ENCODE measurements at regions not wholly inside any gene's neighbourhood (a gene's known extent, or its start where the extent isn't known, plus 50 kb on each side); places are given as distances from the start of the nearest gene placed in this dataset.

DNA sequence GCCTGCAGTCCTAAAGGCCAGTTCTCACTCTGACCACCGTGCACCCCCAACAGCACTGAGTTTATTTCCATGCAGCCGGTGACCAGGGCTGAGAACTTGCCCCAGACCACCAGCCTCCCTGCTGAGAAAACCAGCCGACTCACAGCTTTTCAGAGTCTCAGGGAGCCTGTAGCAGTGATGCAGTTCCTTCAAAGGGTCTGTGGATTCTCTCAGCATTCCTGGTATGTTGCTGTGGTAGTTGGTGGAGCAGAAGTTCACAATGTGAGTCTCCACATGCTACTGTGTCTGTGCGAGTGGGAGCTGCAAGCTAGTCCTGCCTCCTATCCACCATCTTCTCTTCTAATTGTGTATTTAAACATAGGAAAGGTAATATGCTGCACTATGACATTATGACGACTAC lies 254.9 kb upstream of the KLF12 start:
- H3K9me3 Mint-ChIP-seq, result no peaks in the 10 kb centered on the region
- ChIA-PET CTCF (no interaction called here), POLR2A (no interaction called here)
- no peaks in the 10 kb centered on the region for H3K27me3 Mint-ChIP-seq
- H3K36me3 Mint-ChIP-seq (ENCODE audit: low read depth), result peaks cover 4% of the 10 kb centered on the region
- DNase-seq, result no peak
- H3K27ac Mint-ChIP-seq, result no peak overlapping the region
- no peak overlapping the region for H3K4me3 Mint-ChIP-seq
- H3K4me1 Mint-ChIP-seq, result no peaks in the 10 kb centered on the region

DNA sequence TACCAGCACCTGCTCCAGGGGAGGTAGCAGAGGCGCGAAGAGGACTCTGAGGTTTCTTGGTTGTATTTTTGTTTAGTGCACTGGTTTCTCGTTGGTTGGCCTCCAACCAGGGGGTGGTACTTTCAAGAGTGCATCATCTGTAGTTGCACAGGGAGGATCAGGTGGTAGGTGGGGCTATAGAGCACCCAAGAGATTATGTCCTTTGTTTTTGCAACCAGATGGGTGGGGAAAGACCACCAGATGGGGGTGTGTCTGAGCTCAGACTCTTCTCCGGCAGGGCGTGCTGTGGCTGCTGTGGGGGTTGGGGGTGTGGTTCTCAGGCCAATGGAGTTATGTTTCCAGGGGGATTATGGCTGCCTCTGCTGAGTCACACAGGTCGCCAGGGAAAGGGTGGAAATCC lies 254.4 kb upstream of the KLF12 start:
- POLR2A ChIA-PET, result no interaction called here
- no peak overlapping the region for H3K4me3 Mint-ChIP-seq
- H3K27ac Mint-ChIP-seq, result no peak overlapping the region

DNA sequence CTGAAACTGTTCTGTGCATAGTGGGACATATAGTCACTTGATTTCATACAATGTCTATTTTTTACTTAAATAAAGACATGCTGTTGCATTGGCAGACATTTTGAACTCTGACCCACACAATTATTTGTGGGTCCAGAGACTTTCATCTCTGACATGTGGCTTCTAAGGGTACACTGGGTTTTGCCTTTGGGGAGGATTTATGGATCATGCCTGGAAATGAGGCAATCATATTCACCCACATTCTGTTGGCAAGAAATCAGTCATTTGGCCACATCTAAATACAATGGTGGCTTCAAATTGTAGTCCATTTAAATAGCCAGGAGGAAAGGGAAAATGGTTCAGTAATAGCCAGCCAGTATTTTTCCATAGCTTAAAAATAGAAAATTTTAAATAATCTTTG lies 238.3 kb upstream of the KLF12 start:
- Mint-ChIP-seq H3K9me3 (no peaks in the 10 kb centered on the region), H3K4me3 (no peak overlapping the region), H3K27me3 (no peaks in the 10 kb centered on the region), H3K36me3 (ENCODE audit: low read depth) (no peaks in the 10 kb centered on the region), H3K4me1 (peaks cover under 1% of the 10 kb centered on the region), H3K27ac (no peak overlapping the region)
- POLR2A ChIA-PET, result no interaction called here
- CTCF ChIA-PET, result no interaction called here
- no peak for DNase-seq

More for the DNA sequence above, 254.4 kb upstream of the KLF12 start:
- H3K27me3 Mint-ChIP-seq, result no peaks in the 10 kb centered on the region
- CTCF ChIA-PET, result no interaction called here
- H3K36me3 Mint-ChIP-seq (ENCODE audit: low read depth), result peaks cover 4% of the 10 kb centered on the region
- DNase-seq, result no peak
- no peaks in the 10 kb centered on the region for H3K9me3 Mint-ChIP-seq
- H3K4me1 Mint-ChIP-seq, result no peaks in the 10 kb centered on the region

DNA sequence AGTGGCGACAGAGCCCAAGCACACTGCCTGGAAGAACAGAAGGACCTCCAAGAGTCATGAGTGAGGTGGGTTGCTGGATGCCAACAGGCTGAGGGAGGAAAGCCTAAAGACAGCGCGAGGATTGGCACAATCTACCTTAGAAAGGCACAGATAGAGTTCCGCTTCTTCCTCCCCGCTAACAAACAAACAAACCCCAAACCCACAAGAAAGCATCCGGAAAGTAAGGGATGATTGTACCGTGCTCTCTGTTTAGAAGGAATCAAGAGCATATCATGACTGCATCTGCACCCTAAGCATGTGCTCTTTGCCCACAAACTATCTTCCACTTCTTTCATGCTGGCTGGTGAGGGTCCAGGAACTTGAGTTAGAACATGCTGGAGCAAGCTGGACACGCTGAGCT lies 233.0 kb upstream of the KLF12 start:
- ChIA-PET POLR2A (no interaction called here), CTCF (no interaction called here)
- no peak overlapping the region for H3K27ac Mint-ChIP-seq

DNA sequence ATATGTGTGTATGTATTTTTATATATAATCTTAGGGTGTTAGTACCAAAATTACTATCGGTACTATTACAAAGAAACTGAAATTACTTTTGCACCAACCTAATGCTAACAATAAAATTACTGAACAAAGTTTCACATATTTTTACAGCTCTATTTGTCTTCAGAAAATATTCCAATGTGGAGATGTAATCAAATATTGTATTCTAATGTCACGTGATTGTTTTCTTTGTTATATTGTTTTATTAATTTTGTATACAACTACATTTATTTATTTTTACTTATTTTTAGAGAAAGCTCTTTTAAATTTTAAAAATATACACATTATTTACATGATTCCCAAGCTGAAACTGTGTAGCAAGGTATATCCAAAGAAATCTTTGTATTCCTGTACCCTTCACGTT lies 227.1 kb upstream of the KLF12 start:
- Mint-ChIP-seq H3K9me3 (no peaks in the 10 kb centered on the region), H3K4me1 (no peaks in the 10 kb centered on the region), H3K27me3 (no peaks in the 10 kb centered on the region), H3K4me3 (no peak overlapping the region), H3K36me3 (ENCODE audit: low read depth) (no peaks in the 10 kb centered on the region), H3K27ac (no peak overlapping the region)
- ChIA-PET POLR2A (no interaction called here), CTCF (no interaction called here)
- no peak for DNase-seq

More for the DNA sequence above, 233.0 kb upstream of the KLF12 start:
- Mint-ChIP-seq H3K4me3 (no peak overlapping the region), H3K4me1 (peaks cover 5% of the 10 kb centered on the region), H3K27me3 (no peaks in the 10 kb centered on the region), H3K36me3 (ENCODE audit: low read depth) (no peaks in the 10 kb centered on the region), H3K9me3 (no peaks in the 10 kb centered on the region)
- no peak for DNase-seq

DNA sequence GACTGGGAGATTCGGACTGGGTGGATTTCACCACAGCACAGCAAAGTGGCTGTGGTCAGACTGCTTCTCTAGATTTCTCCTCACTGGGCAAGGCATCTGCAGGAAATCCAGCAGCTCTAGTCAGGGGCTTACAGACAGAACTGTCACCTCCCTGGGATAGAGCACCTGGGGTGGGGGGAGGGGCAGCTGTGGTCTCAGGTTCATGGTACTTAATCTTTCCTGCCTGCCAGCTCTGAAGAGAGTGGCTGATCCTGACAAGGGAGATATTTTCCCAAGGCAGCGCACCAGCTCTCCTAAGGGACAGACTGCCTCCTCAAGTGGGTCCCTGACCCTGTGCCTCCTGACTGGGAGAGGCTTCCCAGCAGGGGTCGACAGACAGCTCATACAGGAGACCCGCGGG lies 212.8 kb upstream of the KLF12 start:
- Mint-ChIP-seq H3K27ac (no peak overlapping the region), H3K36me3 (ENCODE audit: low read depth) (no peaks in the 10 kb centered on the region), H3K4me1 (no peaks in the 10 kb centered on the region), H3K27me3 (no peaks in the 10 kb centered on the region), H3K9me3 (peaks cover 14% of the 10 kb centered on the region), H3K4me3 (no peak overlapping the region)
- ChIA-PET CTCF (no interaction called here), POLR2A (no interaction called here)
- no peak for DNase-seq

DNA sequence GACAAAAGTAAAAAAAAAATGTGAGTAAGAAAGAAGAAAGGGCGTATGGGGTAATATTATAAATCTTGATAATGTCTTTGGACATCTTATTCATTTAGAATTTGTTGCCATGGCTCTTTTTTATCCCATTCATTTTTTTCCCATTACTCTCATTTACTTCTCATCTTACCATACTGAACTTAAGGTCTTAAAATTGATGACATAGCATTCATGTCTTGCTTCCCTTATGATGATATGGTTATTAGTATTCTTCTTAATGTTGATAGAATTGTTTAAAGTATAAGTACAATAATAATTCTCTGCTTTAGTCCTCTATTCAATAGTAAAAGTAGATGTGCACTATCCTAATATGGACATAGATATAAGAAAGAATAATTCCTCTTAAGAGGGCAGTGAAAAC lies 204.1 kb upstream of the KLF12 start:
- no peaks in the 10 kb centered on the region for H3K27me3 Mint-ChIP-seq
- no peaks in the 10 kb centered on the region for H3K36me3 Mint-ChIP-seq (ENCODE audit: low read depth)
- ChIA-PET POLR2A (no interaction called here), CTCF (no interaction called here)
- H3K4me1 Mint-ChIP-seq, result no peaks in the 10 kb centered on the region
- DNase-seq, result no peak
- H3K27ac Mint-ChIP-seq, result no peak overlapping the region
- H3K9me3 Mint-ChIP-seq, result no peaks in the 10 kb centered on the region
- H3K4me3 Mint-ChIP-seq, result no peak overlapping the region

DNA sequence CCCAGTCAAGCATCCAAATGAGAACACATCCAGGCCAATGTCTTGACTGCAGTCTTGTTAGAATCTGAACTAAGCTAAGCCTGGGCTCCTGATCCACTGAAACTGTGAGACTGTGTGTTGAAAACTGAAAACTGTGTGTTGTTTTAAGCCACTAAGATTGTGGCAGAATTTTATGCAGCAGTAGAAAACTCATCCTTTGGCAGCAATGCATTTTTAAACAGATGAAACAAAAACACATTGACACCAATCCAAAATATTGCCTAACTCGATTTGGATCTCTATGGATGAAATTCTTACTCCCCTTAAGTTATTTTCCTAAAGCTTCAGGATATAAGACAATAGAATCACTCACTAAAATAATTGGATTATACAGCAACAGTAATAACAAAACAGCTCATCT lies 202.3 kb upstream of the KLF12 start:
- Mint-ChIP-seq H3K27me3 (no peaks in the 10 kb centered on the region), H3K9me3 (no peaks in the 10 kb centered on the region), H3K36me3 (ENCODE audit: low read depth) (no peaks in the 10 kb centered on the region), H3K4me1 (no peaks in the 10 kb centered on the region), H3K4me3 (no peak overlapping the region), H3K27ac (no peak overlapping the region)
- DNase-seq, result no peak
- CTCF ChIA-PET, result no interaction called here
- POLR2A ChIA-PET, result no interaction called here

DNA sequence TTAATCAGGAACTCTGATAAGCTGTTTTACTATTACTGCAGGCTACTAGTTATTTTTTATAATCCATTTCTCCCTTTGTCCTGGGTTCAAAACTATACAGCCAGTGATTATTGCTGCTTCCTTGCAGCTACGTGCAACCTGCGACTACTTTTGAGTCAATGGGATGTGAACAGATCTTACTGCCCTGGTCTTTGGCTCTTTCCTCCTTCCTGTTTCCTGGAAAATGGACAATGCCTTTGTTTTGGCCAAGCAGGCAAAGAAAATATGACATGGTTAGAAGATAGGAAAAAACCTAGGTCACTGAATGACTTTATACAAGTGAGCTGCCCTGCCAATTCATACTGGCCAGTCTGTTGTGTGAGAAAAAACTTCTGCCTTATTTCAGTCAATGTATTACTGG lies 201.2 kb upstream of the KLF12 start:
- ChIA-PET POLR2A (no interaction called here), CTCF (no interaction called here)
- Mint-ChIP-seq H3K27me3 (no peaks in the 10 kb centered on the region), H3K9me3 (no peaks in the 10 kb centered on the region), H3K27ac (no peak overlapping the region), H3K4me1 (no peaks in the 10 kb centered on the region), H3K4me3 (no peak overlapping the region), H3K36me3 (ENCODE audit: low read depth) (no peaks in the 10 kb centered on the region)
- DNase-seq, result no peak

DNA sequence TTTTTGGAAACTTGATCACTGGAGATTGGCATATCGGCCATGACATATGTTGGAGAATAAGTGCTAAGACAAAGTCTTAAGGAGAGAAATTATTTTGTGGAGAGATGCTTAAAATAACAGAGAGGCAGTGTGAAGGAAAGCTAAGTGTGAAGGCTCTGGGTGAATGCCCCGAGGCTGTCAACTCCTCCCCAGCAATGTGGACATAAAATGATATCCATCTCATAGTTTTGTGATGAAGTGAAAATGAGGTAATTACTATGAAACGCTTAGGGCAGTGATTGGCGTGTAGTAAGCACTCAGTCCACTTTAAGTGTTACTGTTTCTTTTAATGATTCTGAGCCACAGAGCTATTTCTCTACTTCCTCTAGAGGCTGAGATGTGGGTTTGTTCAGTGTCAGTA lies 195.8 kb upstream of the KLF12 start:
- ChIA-PET POLR2A (no interaction called here), CTCF (no interaction called here)
- Mint-ChIP-seq H3K4me3 (no peak overlapping the region), H3K9me3 (no peaks in the 10 kb centered on the region), H3K4me1 (no peaks in the 10 kb centered on the region), H3K27ac (no peak overlapping the region), H3K36me3 (ENCODE audit: low read depth) (no peaks in the 10 kb centered on the region), H3K27me3 (no peaks in the 10 kb centered on the region)
- no peak for DNase-seq

DNA sequence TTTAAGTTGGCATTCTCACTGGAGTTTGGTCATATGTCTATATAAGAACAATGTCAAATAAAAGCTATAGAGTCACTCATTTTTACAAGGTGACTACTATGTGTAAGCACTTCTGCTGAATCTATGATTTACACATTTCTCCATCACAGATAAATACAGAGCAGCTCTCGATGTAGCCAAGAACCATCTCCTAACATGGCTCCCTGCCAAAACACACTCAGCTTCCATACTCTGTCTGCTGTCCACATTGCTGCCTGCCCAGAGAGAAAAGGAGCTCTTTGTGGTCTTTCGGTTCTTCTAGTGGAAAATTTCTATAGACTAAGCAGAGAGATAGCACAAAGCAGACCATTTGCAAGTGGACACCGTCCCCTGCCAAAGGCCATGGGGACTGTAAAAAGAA lies 190.9 kb upstream of the KLF12 start:
- Mint-ChIP-seq H3K36me3 (ENCODE audit: low read depth) (no peaks in the 10 kb centered on the region), H3K4me3 (no peak overlapping the region), H3K4me1 (no peaks in the 10 kb centered on the region), H3K27ac (no peak overlapping the region), H3K9me3 (no peaks in the 10 kb centered on the region), H3K27me3 (no peaks in the 10 kb centered on the region)
- no peak for DNase-seq
- CTCF ChIA-PET, result no interaction called here
- POLR2A ChIA-PET, result no interaction called here

DNA sequence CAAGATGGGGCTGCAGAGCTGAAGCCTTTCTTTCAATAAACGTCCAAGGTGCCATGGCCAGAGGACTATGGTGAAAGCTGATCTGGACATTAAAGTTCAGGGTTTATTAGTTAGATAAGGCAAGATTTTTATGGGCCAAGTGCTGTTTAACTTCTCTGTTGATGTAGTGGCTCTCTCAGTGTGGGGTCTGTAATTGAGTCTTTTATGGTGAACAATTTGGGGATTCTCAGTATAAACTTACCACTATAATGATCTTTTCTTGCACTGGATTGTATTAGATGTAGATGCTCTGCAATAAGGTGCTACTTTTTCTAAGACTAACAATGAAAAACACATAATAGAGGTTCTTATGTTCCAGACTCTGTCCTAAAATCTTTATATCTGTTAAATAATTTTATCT lies 190.1 kb upstream of the KLF12 start:
- ChIA-PET CTCF (no interaction called here), POLR2A (no interaction called here)
- Mint-ChIP-seq H3K4me3 (no peak overlapping the region), H3K27me3 (no peaks in the 10 kb centered on the region), H3K4me1 (no peaks in the 10 kb centered on the region), H3K36me3 (ENCODE audit: low read depth) (no peaks in the 10 kb centered on the region), H3K9me3 (no peaks in the 10 kb centered on the region), H3K27ac (no peak overlapping the region)
- no peak for DNase-seq

DNA sequence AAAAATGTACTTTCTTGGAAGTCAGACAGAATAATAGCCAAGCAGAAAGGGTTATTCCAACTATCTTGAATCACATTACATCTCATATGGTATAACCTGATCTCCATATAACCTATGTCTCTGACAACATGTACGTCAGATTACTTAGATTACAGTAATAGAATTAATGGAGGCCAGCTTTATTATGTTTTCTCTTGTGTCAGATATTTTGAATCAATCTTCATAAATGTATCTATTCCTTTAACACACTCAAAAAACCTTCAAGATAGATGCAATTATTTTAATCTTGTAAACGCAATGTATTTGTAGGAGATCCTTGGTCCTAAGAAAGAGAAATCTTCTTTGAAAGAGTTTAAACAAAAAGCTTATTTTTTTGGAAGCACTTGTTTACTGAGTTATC lies 188.4 kb upstream of the KLF12 start:
- Mint-ChIP-seq H3K4me3 (no peak overlapping the region), H3K27me3 (no peaks in the 10 kb centered on the region), H3K36me3 (ENCODE audit: low read depth) (no peaks in the 10 kb centered on the region), H3K27ac (no peak overlapping the region), H3K4me1 (no peaks in the 10 kb centered on the region), H3K9me3 (no peaks in the 10 kb centered on the region)
- DNase-seq, result no peak
- ChIA-PET CTCF (no interaction called here), POLR2A (no interaction called here)

DNA sequence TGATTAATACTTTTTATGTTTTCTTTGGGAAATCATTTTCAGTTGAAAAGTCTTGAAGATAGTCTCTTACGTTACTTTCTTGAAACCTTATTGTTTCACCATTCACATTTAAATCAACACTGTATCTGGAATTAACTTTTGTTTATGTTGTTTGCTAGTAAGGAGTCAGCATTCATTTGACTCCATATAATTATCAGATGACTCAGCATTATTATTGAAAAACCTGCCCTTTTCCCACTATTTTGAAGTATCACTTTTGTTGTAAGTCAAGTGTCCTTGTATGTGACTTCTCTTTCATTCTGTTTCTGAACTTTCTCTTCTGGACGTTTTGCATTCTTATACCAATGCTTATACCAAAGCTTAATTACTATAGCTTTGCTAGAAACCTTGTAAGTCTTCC lies 186.1 kb upstream of the KLF12 start:
- no peak overlapping the region for H3K27ac Mint-ChIP-seq
- H3K4me1 Mint-ChIP-seq, result peaks cover 5% of the 10 kb centered on the region
- no peaks in the 10 kb centered on the region for H3K27me3 Mint-ChIP-seq
- no peak for DNase-seq
- ChIA-PET CTCF (no interaction called here), POLR2A (no interaction called here)
- H3K4me3 Mint-ChIP-seq, result no peak overlapping the region
- H3K36me3 Mint-ChIP-seq (ENCODE audit: low read depth), result no peaks in the 10 kb centered on the region
- no peaks in the 10 kb centered on the region for H3K9me3 Mint-ChIP-seq

DNA sequence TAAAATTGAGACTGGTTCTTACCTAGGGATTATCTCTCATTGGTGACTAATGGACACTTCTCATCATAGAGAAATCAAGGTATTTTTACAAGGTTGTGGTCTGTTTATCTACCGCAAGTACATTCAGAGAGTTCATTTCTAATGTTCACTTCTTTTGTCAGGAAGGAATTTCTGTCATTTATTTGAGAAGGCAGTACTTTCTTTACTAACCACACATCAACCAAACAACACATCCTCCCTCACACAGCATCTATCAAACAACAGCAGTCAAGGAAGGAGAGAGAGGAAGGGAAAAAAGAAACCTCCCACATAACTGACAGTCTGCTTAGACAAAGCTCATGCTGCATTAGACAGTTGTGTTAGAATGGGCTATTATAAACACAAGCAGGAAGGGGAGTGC lies 182.3 kb upstream of the KLF12 start:
- Mint-ChIP-seq H3K27me3 (no peaks in the 10 kb centered on the region), H3K4me3 (no peak overlapping the region), H3K27ac (no peak overlapping the region), H3K36me3 (ENCODE audit: low read depth) (no peaks in the 10 kb centered on the region), H3K9me3 (peaks cover 4% of the 10 kb centered on the region), H3K4me1 (peaks cover 5% of the 10 kb centered on the region)
- DNase-seq, result no peak
- CTCF ChIA-PET, result interaction anchor here (1.3 kb wide), 1 partner anchor 481 kb away, joined by 5 read pairs; no protein-coding TSS in a partner anchor
- POLR2A ChIA-PET, result no interaction called here

All from activated CD4-positive, alpha-beta memory T cell treated with anti-CD3 and anti-CD28 coated beads, Interleukin-2, amount 10 ng/mL, durations not matched to agents 7 days and 5 days (primary cell).